GM12878 (cell line): ENCODE measurements at regions not wholly inside any gene's neighbourhood (a gene's known extent, or its start where the extent isn't known, plus 50 kb on each side); places are given as distances from the start of the nearest gene placed in this dataset.

ENCODE experiments used
- ATAC-seq: fragments of 200-7000 bp; cut with Tn5 transposase; 3 replicates; pipeline ENCODE4 v1.9.1; 2020; ENCODE audit warnings: mild to moderate bottlenecking, moderate library complexity
- BruUV-seq: library from RNA; stranded (reverse); fragments of 400-500 nt; replicated peaks from 2 replicates; lab custom pipeline; 2021; lab: Mats Ljungman, UMichigan
- CTCF ChIA-PET: fragments of 300-600 bp; sonication (Branson Sonifier 250); formaldehyde crosslinking; extraction: SDS; loops from one replicate; lab custom pipeline; 2021; ENCODE audit warnings: inconsistent platforms; lab: Yijun Ruan, JAX
- POLR2A ChIA-PET: fragments of 350-600 bp; formaldehyde crosslinking; extraction: SDS; loops from one replicate; lab custom pipeline; 2021; ENCODE audit warnings: inconsistent platforms; lab: Charles Lee
- RAD21 ChIA-PET: fragments of 300-600 bp; sonication (Branson Sonifier 250); formaldehyde crosslinking; loops from one replicate; lab custom pipeline; 2023; ENCODE audit warnings: antibody characterized with exemption; ENCODE audit not compliant: unreplicated experiment; lab: Charles Lee
- SMC1A ChIA-PET: fragments of 300-600 bp; sonication (Branson Sonifier 250); formaldehyde crosslinking; loops from one replicate; lab custom pipeline; 2023; ENCODE audit not compliant: unreplicated experiment, uncharacterized antibody; lab: Charles Lee
- DNase-seq: peaks from one replicate; pipeline ENCODE4 v3.0.0-alpha.2; 2011; ENCODE audit warnings: low read depth, low spot score
- FAIRE-seq: peaks from 3 replicates; lab custom pipeline; 2011; peaks lifted over from hg19 to GRCh38; lab: Jason Lieb, UNC
- H2AFZ ChIP-seq: 2 replicates; pipeline ENCODE4 v1.6.0; 2011; ENCODE audit warnings: low read depth, low read length, control low read depth; ENCODE audit not compliant: control insufficient read depth
- H3K27ac ChIP-seq: 2 replicates; pipeline ENCODE4 v1.5.1; 2011; ENCODE audit warnings: control low read depth; ENCODE audit not compliant: control insufficient read depth, insufficient read depth
- H3K27me3 ChIP-seq, 2 experiments: replicated peaks in 1 of 2; 2 replicates each; pipeline versions ENCODE4 v1.6.0 to v1.6.1; 2011; ENCODE audit warnings: low read length in 1 of 2; ENCODE audit not compliant: control insufficient read depth in 2 of 2, insufficient read depth in 2 of 2
- H3K36me3 ChIP-seq, 2 experiments: 2 replicates each; pipeline ENCODE4 v1.5.1; 2011; ENCODE audit warnings: low read length in 1 of 2; ENCODE audit not compliant: control insufficient read depth in 2 of 2, insufficient read depth in 2 of 2
- H3K4me1 ChIP-seq: 2 replicates; pipeline ENCODE4 v1.6.1; 2011; ENCODE audit warnings: mild to moderate bottlenecking, low read length, moderate library complexity, mixed read lengths; ENCODE audit not compliant: control insufficient read depth, insufficient read depth
- H3K4me2 ChIP-seq: 2 replicates; pipeline ENCODE4 v1.6.0; 2011; ENCODE audit warnings: control low read depth; ENCODE audit not compliant: control insufficient read depth, insufficient read depth
- H3K4me3 ChIP-seq: fragments of 200-600 bp; sonication (generic); 2 replicates; pipeline ENCODE4 v1.5.1; 2016
- H3K79me2 ChIP-seq: 2 replicates; pipeline ENCODE4 v1.6.0; 2011; ENCODE audit warnings: low read length; ENCODE audit not compliant: control insufficient read depth, insufficient read depth
- H3K9ac ChIP-seq: 2 replicates; pipeline ENCODE4 v1.8.0; 2011; ENCODE audit warnings: low read length, control low read depth, mixed read lengths; ENCODE audit not compliant: control insufficient read depth, insufficient read depth
- H3K9me3 ChIP-seq: replicated peaks from 3 replicates; pipeline ENCODE4 v1.5.1; 2011; ENCODE audit warnings: mild to moderate bottlenecking, low read length; ENCODE audit not compliant: control insufficient read depth, insufficient read depth
- H4K20me1 ChIP-seq: 2 replicates; pipeline ENCODE4 v1.6.0; 2011; ENCODE audit not compliant: control insufficient read depth, insufficient read depth
- ASH2L ChIP-seq: fragments of 300-600, 200-600 bp; sonication (generic); IDR thresholded peaks from 2 replicates; pipeline ENCODE4 v1.6.1; 2017; ENCODE audit warnings: low read depth, mild to moderate bottlenecking, borderline replicate concordance
- CBX5 ChIP-seq: sonication (generic); IDR thresholded peaks from 2 replicates; pipeline ENCODE4 v1.6.1; 2016; ENCODE audit warnings: low read depth, moderate library complexity, mild to moderate bottlenecking, inconsistent platforms
- CUX1 ChIP-seq: IDR thresholded peaks from 2 replicates; pipeline ENCODE4 v1.6.1; 2012; ENCODE audit warnings: improper control_type of control experiment, low read depth, low read length; ENCODE audit not compliant: insufficient replicate concordance
- E4F1 ChIP-seq: fragments of 450-650 bp; IDR thresholded peaks from 2 replicates; pipeline ENCODE4 v1.6.1; 2018; ENCODE audit warnings: borderline replicate concordance, mild to moderate bottlenecking; ENCODE audit not compliant: partially characterized antibody
- EED ChIP-seq: sonication (generic); IDR thresholded peaks from 2 replicates; pipeline ENCODE4 v1.6.1; 2016; ENCODE audit warnings: antibody characterized with exemption, low read depth
- ELK1 ChIP-seq: IDR thresholded peaks from 2 replicates; pipeline ENCODE4 v1.6.1; 2012; ENCODE audit warnings: low read depth, low read length, improper control_type of control experiment
- GABPA ChIP-seq: IDR thresholded peaks from 2 replicates; pipeline ENCODE4 v1.6.1; 2014; ENCODE audit warnings: antibody characterized with exemption, low read depth, mild to moderate bottlenecking, inconsistent platforms
- NFIC ChIP-seq: IDR thresholded peaks from 2 replicates; pipeline ENCODE4 v1.6.1; 2012; ENCODE audit warnings: low read depth, mild to moderate bottlenecking, inconsistent platforms, low read length, moderate library complexity
- POLR2AphosphoS5 ChIP-seq: IDR thresholded peaks from 2 replicates; pipeline ENCODE4 v1.6.1; 2011; ENCODE audit warnings: mild to moderate bottlenecking, low read length, inconsistent platforms
- RELB ChIP-seq: fragments of 450-650 bp; IDR thresholded peaks from 2 replicates; pipeline ENCODE4 v1.6.1; 2017; ENCODE audit warnings: low read depth, mild to moderate bottlenecking, moderate library complexity
- SMC3 ChIP-seq: IDR thresholded peaks from 2 replicates; pipeline ENCODE4 v1.6.1; 2011; ENCODE audit warnings: low read length, improper control_type of control experiment, borderline replicate concordance
- WGBS: methylation state at CpG from one replicate; pipeline ENCODE4 v1.1.6; 2016; ENCODE audit warnings: low lambda C conversion rate; ENCODE audit not compliant: insufficient replicate concordance, insufficient coverage; ENCODE audit errors: missing lambda C conversion rate; 5-methylcytosine and 5-hydroxymethylcytosine counted together
- in situ Hi-C: fragments of 300-500 bp; cut with MboI; formaldehyde crosslinking; loops from 9 replicates; pipeline ENCODE4 v1.14.3; 2018; ENCODE audit warnings: mixed read lengths
- intact Hi-C: fragments of 100-400 bp; cut with micrococcal nuclease; formaldehyde crosslinking; loops from one replicate; pipeline ENCODE4 v1.14.2; 2022; ENCODE audit not compliant: unreplicated experiment

GRCh38 chr9:91494751-91495150 is 71.1 kb upstream of the NFIL3 start (continued):
- TF ChIP-seq EED: no peak
- no peak for TF ChIP-seq CBX5
- TF ChIP-seq ELK1: no peak
- TF ChIP-seq SMC3: no peak
- no peak for TF ChIP-seq ASH2L

- CTCF ChIA-PET: no interaction called here
- Histone ChIP-seq H3K36me3 (no peaks in the 10 kb centered on the region), H3K4me1 (no peaks in the 10 kb centered on the region), H3K79me2 (no peaks in the 10 kb centered on the region), H3K27ac (no peak overlapping the region), H3K4me3 (no peak overlapping the region), H3K9ac (no peak overlapping the region), H3K4me2 (no peak overlapping the region), H4K20me1 (no peaks in the 10 kb centered on the region), H3K9me3 (no peaks in the 10 kb centered on the region), H3K27me3 (no peaks in the 10 kb centered on the region; a peak in 2 of 4 replicates), H2AFZ (no peak overlapping the region)
- intact Hi-C loops: no loop called here
- SMC1A ChIA-PET: no interaction called here
- in situ Hi-C loops: no loop called here
- RAD21 ChIA-PET: no interaction called here
- POLR2A ChIA-PET: no interaction called here
- no peak for ATAC-seq
- no peak for FAIRE-seq
- 0% methylated on average over 2 of the region's 2 CpGs for WGBS
- BruUV-seq: no TSS peak
- no peak for DNase-seq
- TF ChIP-seq NFIC (no peak), GABPA (no peak), E4F1 (no peak), CUX1 (no peak), RELB (no peak), POLR2AphosphoS5 (no peak)
Measured at GRCh38 chr9:91492237-91492636, 68.6 kb upstream of the NFIL3 start.
